ENCODE measurements at regions not wholly inside any gene's neighbourhood (a gene's known extent, or its start where the extent isn't known, plus 50 kb on each side); places are given as distances from the start of the nearest gene placed in this dataset.

DNA sequence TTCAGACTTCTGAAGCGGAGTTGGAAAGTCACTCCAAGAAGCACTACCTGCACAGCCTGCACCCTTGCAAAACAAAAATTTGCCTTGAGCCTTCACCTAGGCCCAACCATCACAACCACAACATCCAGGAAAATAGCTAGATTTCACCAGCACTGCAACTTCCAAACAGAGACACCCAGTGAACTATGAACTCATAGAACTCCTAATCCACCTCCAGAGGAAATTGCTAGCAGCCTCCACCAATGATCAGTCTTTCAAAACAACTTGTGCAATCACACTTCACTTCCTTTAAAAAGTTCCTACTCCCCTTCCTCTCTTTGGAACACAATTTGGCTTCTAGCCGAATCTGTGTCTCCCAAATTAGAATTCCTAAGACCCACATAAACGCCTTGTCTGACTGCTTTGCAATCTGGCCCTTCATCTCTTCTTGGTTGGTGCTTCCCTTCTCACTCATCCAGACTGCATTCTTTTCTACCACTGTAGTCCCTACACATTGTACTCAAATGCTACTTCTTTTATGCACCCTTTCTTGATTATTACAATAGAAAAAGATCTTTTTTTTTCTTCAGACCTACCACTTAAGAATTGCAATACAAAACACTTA, 489.2 kb upstream of the ARGLU1 start:
- no peak for DNase-seq (ENCODE audit: low read depth in 2 of 2)

DNA sequence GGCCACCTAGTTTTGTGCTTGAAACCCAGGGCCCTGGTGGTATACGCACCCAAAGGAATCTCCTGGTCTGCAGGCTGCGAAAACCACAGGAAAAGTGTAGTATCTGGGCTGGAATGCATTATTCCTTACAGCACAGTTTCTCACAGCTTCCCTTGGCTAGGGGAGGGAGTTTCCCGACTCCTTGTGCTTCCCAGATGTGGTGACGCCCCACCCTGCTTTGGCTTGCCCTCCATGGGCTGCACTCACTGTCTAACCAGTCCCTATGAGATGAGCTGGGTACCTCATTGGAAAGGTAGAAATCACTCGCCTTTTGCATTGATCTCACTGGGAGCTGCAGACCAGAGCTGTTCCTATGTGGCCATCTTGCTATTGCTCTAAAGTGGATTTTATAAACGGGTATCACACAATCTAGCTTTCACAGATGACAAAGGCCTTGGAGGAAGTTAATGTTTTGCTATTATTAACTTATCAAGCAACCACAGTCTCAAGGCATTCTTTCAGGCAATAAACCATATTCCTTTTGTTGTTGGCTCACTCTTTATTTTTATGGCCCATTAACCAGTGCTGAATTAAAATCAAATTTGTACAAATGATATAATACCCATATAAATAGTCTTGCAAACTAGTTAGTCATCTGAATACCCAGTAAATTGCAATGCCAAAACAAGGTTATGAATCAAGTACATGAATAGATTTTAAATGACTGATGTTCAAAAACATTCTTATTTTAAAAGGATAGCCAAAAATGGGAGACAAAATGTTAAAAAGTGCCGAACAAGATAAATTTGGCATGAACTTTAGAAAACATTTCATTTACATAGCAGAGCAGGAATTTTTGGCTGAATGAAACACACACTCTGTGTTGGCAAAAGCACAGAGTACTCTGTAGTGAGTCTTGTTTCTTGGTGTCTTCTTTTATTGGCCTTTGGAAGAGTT, 475.4 kb upstream of the ARGLU1 start:
- DNase-seq (ENCODE audit: low read depth in 2 of 2), result no peak

- no peak for DNase-seq (ENCODE audit: low read depth in 2 of 2)
Observed at GRCh38 chr13:107035778-107036177, 467.8 kb upstream of the ARGLU1 start.

- DNase-seq (ENCODE audit: low read depth in 2 of 2), result no peak
Observed at GRCh38 chr13:107035186-107035585, 467.2 kb upstream of the ARGLU1 start.

- DNase-seq (ENCODE audit: low read depth in 2 of 2), result no peak
Observed at GRCh38 chr13:107034236-107034872, 466.4 kb upstream of the ARGLU1 start.

- DNase-seq (ENCODE audit: low read depth in 2 of 2), result no peak
Observed at GRCh38 chr13:107031716-107032115, 463.8 kb upstream of the ARGLU1 start.

DNA sequence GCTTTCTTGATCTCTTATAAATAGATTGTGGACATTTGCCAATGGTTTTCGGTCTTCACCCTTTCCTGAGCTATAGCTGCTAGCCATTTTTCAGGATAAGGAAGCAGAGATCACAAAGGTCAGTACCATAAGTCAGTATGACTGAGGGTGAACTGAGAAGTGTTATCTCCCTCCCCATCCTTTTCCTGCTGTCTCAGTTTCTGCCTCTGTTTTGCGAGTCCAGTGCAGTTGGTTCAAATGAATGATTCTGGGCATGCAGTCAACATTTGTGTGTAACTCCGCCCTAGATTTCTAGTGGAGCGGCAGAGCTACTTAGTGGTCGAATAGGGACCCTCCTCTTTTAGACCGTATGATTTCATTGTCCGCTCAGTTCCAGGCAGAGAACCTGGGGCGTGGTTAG, 460.8 kb upstream of the ARGLU1 start:
- no peak for DNase-seq (ENCODE audit: low read depth in 2 of 2)

DNA sequence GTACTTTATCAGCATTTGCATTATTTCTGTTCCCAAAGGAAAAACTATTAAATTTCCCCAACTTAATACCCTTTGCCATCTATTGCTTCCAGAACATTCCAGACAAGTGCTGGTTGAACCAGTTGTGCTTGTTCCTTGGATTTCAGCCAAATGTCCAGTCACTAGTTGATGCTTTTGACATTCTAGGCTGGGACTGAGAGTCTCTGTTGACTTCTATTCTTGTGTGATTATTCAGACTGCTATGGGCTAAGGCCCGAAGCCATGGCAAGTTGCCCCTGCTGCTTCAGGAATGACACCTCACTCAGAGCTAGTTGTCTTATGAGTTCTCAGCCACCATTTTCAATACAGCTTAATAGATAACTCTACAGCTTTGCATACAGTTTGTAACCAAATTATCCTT, 458.1 kb upstream of the ARGLU1 start:
- no peak for DNase-seq (ENCODE audit: low read depth in 2 of 2)

GRCh38 chr13:107023335-107023734, 455.4 kb upstream of the ARGLU1 start:
- no peak for DNase-seq (ENCODE audit: low read depth in 2 of 2)

DNA sequence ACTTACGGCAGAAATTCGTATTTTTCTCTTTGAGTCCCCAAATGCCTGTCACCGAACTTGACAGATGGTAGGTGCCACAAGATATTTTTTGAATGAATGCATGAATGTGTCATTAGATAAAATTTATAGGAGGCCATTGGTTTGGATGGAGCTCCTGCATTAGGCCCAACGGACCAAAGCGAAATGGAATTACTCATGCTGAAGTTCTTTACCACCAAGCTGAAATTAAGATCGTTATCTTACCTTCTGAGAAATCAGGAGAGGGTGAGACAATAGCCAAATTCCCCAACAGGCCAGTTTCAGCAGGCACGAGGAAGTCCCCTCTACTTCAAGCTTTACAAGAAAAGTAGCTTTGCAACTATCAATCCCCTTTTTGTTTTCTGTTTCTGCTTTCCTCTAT, 452.5 kb upstream of the ARGLU1 start:
- DNase-seq (ENCODE audit: low read depth in 2 of 2), result no peak

DNA sequence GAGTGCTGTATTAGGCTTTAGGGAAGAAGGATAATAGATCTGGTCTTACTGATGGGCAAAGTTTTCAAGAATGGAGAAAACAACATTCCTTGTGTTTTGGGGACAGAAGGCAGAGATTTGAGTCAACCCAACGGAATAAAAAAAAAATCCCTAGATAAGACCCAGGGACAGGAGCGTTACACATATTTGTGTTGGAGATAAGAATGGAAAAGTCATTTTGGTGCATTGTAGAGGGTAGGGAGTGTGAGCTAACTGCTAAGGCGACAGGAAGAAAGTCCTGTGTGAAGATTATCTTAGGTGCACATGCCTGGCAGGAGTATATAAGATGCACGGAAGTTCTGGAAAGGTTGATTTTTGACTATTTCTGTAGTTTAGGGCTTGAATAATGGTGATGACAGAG, 450.3 kb upstream of the ARGLU1 start:
- no peak for DNase-seq (ENCODE audit: low read depth in 2 of 2)

DNA sequence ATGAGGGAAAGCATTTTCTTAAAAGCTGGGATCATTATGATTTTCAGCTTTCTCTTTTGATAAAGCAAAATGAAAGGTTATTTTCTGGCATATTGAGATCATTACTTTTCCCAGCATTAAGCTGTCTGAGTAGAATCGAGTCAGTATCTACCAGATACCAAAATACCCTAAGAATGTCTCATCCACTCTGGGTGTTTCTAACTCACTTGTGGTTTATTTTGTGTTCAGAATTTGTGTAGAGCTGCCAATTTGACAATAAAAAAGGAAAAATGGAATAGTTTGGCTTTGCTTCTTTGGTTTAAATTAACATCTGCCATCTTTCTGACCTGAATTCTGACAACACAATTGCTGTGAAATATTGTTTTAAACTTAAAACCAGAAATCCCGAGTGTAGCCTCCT, 438.7 kb upstream of the ARGLU1 start:
- no peak for DNase-seq (ENCODE audit: low read depth in 2 of 2)

GRCh38 chr13:107005577-107005976, 437.6 kb upstream of the ARGLU1 start:
- DNase-seq (ENCODE audit: low read depth in 2 of 2), result no peak

DNA sequence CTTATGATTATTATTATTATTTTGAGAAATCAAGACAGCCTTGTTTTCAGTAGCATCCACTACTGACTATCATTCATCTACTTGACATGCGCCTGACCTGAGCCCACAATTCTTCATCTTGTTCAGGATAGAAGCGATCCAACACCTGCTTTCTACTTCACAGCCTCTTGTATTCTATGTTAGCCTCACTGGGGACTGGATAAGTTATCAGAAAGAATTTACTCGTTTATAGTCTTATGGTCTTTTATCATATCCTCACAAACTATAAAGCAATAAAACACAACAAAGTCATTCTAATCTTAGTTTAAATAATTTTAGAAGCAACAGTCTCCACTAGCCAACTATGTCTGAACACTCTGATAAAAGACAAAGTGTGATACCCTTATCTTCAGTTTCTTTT, 436.0 kb upstream of the ARGLU1 start:
- no peak for DNase-seq (ENCODE audit: low read depth in 2 of 2)

GRCh38 chr13:106998664-106999063, 430.7 kb upstream of the ARGLU1 start:
- DNase-seq (ENCODE audit: low read depth in 2 of 2), result no peak

DNA sequence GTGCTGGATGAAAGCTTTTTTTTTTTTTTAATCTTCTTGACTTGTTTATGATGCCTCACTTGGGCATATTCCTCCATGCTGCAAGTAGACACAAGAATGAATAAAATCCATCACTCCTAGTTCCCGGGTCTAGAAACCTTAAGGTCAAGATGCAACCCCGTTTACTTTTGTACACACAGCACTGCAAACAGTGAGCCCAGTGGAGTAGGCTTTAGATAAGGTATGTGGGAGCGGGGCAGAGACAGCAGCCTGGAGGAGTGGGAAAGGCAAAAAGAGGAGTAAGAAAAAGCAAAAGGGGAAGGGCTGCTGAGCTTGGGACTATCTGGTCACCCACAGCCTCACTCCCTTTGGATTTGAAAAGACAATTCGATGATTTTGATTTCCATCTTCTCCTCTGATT, 429.8 kb upstream of the ARGLU1 start:
- DNase-seq (ENCODE audit: low read depth in 2 of 2), result no peak

- no peak for DNase-seq (ENCODE audit: low read depth in 2 of 2)
Observed at GRCh38 chr13:106996867-106997618, 429.1 kb upstream of the ARGLU1 start.

GRCh38 chr13:106990594-106990993, 422.7 kb upstream of the ARGLU1 start:
- DNase-seq (ENCODE audit: low read depth in 2 of 2), result no peak

- no peak for DNase-seq (ENCODE audit: low read depth in 2 of 2)
Observed at GRCh38 chr13:106989876-106990275, 421.9 kb upstream of the ARGLU1 start.

DNA sequence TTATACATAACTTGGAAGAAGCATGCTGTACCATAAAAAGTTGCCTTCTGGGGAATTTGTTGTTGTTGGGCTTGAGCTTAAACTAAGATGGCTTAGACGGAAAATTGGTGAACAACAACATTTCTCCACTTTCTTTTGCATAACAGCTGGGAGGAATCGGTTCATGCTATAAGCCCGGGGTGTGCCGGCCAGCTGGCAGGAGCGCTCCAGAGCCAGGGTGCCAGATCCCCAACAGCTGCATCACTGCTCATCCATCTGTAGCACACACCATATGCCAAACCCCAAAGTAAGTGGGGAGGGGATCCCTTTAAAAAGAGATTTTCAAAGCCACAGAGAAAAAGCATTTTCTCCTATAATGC, 419.5 kb upstream of the ARGLU1 start:
- DNase-seq (ENCODE audit: low read depth in 2 of 2), result no peak

DNA sequence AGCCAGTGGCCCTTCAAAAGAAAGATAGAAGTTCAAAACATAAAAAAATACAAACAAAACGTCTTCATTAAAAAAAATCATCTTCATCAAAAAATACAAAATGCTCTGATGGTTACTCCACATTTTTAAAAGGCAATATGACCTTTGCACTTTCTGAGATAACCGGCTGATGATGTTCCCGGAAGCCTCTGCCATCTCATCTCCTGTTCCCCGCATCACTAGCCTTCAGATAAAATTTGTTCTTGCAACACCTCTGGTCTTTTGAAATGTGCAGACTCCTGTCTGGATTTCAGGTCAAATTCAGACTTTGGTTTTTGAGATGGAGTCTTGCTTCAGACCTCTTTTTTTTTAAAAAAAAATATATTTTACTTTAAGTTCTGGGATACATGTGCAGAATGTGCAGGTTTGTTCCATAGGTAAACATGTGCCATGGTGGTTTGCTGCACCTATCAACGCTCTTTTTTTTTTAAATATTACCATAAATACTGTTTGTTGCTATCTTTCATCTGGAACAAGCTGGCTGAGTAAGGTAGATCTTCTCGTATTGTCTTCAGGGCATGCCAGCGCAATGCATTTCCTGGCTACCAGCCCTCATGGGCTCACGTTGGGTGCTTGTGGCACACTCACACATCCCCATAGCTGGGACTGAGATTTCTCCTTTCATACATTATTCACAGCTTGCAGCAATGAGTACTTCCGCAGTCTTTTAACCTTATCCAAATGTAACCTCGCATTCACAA, 418.9 kb upstream of the ARGLU1 start:
- DNase-seq (ENCODE audit: low read depth in 2 of 2), result no peak

Data from stimulated activated CD8-positive, alpha-beta memory T cell treated with anti-CD3 and anti-CD28 coated beads, Interleukin-7, amount 100 ng/mL, for 4 hours (primary cell).